ENCODE measurements at regions not wholly inside any gene's neighbourhood (a gene's known extent, or its start where the extent isn't known, plus 50 kb on each side); places are given as distances from the start of the nearest gene placed in this dataset.
A peak's percentile ranks its signal among the peaks of the same experiment; 100 is the strongest.
"Not testable (repeated sequence)": the region's sequence is repeated elsewhere in the genome, so short reads cannot be mapped to it uniquely, and the experiment has no call there.

- no peak for TF ChIP-seq CTCF (IDR thresholded peaks at IDR 0.05; ENCODE audit: insufficient read depth, low read depth, low read length, missing control alignments)
- DNase-seq (ENCODE audit: low read depth): peak; percentile 81
- no peak overlapping the region for H3K4me3 ChIP-seq (ENCODE audit: low read length)
Observed at GRCh38 chrX:106278951-106279350, 110.8 kb downstream of the PWWP3B start.

- TF ChIP-seq CTCF (IDR thresholded peaks at IDR 0.05; ENCODE audit: insufficient read depth, low read depth, low read length, missing control alignments): no peak
- H3K4me3 ChIP-seq (ENCODE audit: low read length): no peak overlapping the region
- DNase-seq (ENCODE audit: low read depth): no peak
Observed at GRCh38 chrX:106281383-106281782, 113.3 kb downstream of the PWWP3B start.

- no peak for DNase-seq (ENCODE audit: low read depth)
- H3K4me3 ChIP-seq (ENCODE audit: low read length): no peak overlapping the region
- TF ChIP-seq CTCF (IDR thresholded peaks at IDR 0.05; ENCODE audit: insufficient read depth, low read depth, low read length, missing control alignments): no peak
Observed at GRCh38 chrX:106283841-106284240, 115.7 kb downstream of the PWWP3B start.

- no peak overlapping the region for H3K4me3 ChIP-seq (ENCODE audit: low read length)
- TF ChIP-seq CTCF (IDR thresholded peaks at IDR 0.05; ENCODE audit: insufficient read depth, low read depth, low read length, missing control alignments): no peak
- DNase-seq (ENCODE audit: low read depth): peak; percentile 76
Observed at GRCh38 chrX:106284431-106285025, 116.4 kb downstream of the PWWP3B start.

GRCh38 chrX:106286053-106286650 is 118.0 kb downstream of the PWWP3B start:
- peak; percentile 88 for DNase-seq (ENCODE audit: low read depth)
- no peak for TF ChIP-seq CTCF (IDR thresholded peaks at IDR 0.05; ENCODE audit: insufficient read depth, low read depth, low read length, missing control alignments)
- no peak overlapping the region for H3K4me3 ChIP-seq (ENCODE audit: low read length)

- not testable (repeated sequence) for DNase-seq (ENCODE audit: low read depth); H3K4me3 ChIP-seq (ENCODE audit: low read length)
Observed at GRCh38 chrX:106290778-106291177, 122.7 kb downstream of the PWWP3B start.

- not testable (repeated sequence) for H3K4me3 ChIP-seq (ENCODE audit: low read length); DNase-seq (ENCODE audit: low read depth)
Observed at GRCh38 chrX:106291779-106292390, 123.8 kb downstream of the PWWP3B start.

GRCh38 chrX:106300239-106300638 is 132.1 kb downstream of the PWWP3B start:
- DNase-seq (ENCODE audit: low read depth): peak; percentile 94
- no peak for TF ChIP-seq CTCF (IDR thresholded peaks at IDR 0.05; ENCODE audit: insufficient read depth, low read depth, low read length, missing control alignments)
- no peak overlapping the region for H3K4me3 ChIP-seq (ENCODE audit: low read length)
